Thymus (tissue), 11 donors: ENCODE measurements at regions not wholly inside any gene's neighbourhood (a gene's known extent, or its start where the extent isn't known, plus 50 kb on each side); places are given as distances from the start of the nearest gene placed in this dataset.

Source experiments
- DNase-seq, 9 donors: peaks; one replicate each; pipeline ENCODE4 v3.0.0-alpha.2; 2013; ENCODE audit warnings: low spot score in 9 of 9, low read depth in 6 of 9, missing footprints in 1 of 9
- H3K27ac ChIP-seq, 2 donors: one replicate each; pipeline ENCODE4 v1.5.1; 2013; ENCODE audit warnings: control low read depth in 1 of 2, low read depth in 1 of 2, low read length in 1 of 2, mild to moderate bottlenecking in 1 of 2, moderate library complexity in 1 of 2
- H3K27me3 ChIP-seq, 2 donors: one replicate each; pipeline ENCODE4 v1.5.1; 2013; ENCODE audit warnings: low read length in 1 of 2; ENCODE audit not compliant: control insufficient read depth in 2 of 2, insufficient read depth in 1 of 2
- H3K36me3 ChIP-seq, 2 donors: one replicate each; pipeline ENCODE4 v1.5.1; 2013; ENCODE audit warnings: low read length in 1 of 2, mild to moderate bottlenecking in 1 of 2, moderate library complexity in 1 of 2; ENCODE audit not compliant: control insufficient read depth in 2 of 2, insufficient read depth in 2 of 2
- H3K4me1 ChIP-seq, 2 donors: one replicate each; pipeline ENCODE4 v1.5.1; 2013; ENCODE audit warnings: low read length in 2 of 2; ENCODE audit not compliant: control insufficient read depth in 2 of 2, insufficient read depth in 2 of 2
- H3K4me3 ChIP-seq, 2 donors: one replicate each; pipeline ENCODE4 v1.5.1; 2013; ENCODE audit warnings: low read length in 2 of 2, control low read depth in 1 of 2, mild to moderate bottlenecking in 1 of 2
- H3K9me3 ChIP-seq, 2 donors: one replicate each; pipeline ENCODE4 v1.5.1; 2013; ENCODE audit warnings: low read length in 1 of 2, mild to moderate bottlenecking in 1 of 2; ENCODE audit not compliant: control insufficient read depth in 2 of 2, insufficient read depth in 1 of 2
- WGBS: extraction: QIAGEN DNeasy Blood & Tissue Kit; methylation state at CpG from one replicate; pipeline ENCODE4 v1.1.7; 2013; 5-methylcytosine and 5-hydroxymethylcytosine counted together
- donor health status: healthy.

DNA sequence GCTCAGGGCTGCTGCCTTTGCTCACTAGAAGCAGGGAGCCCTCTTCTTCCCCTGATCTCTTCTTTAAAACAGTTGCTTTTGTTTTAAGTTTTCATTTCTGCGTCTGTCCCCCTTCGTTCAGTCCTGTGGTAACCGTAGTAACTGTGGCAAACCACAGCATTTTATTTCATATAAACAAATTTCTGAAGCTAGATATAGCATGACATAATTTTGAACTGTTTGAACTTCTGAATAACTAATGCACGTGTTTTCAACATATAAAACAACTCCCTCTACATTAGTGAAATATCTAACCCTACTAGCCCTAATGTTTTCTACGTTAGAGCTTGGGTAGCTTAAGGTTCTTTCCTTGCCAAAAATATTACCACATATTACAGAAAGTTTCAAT is 104.6 kb downstream of the DISP1 start:
- 20% methylated on average over 5 of the region's 5 CpGs for WGBS
- H3K4me1 ChIP-seq, result no peaks in the 10 kb centered on the region
- H3K4me3 ChIP-seq, result no peak overlapping the region
- no peaks in the 10 kb centered on the region for H3K27me3 ChIP-seq
- H3K9me3 ChIP-seq, result peaks cover 3 to 7% of the 10 kb centered on the region in 2 donors
- no peak for DNase-seq
- H3K36me3 ChIP-seq, result no peaks in the 10 kb centered on the region
- no peak overlapping the region for H3K27ac ChIP-seq

DNA sequence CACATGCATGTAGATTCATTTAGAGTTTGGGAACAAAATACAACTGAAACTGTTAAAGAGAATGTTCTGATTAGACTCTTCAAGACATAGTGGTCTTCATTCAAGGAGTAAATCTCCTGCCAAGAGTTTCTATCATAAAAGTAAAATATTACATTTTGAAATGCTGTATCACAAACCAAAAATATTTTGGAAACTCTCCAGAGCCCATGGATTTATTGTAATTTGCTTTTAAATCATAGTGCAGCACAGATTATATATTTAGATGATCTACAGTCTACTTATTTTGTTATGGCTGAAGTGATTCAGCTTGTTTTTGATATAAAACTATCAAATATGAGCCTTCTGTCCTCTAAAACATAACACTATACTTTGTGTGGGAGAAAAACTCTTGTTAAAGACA is 105.3 kb downstream of the DISP1 start:
- Histone ChIP-seq H3K9me3 (peaks cover 3 to 7% of the 10 kb centered on the region in 2 donors), H3K4me3 (no peak overlapping the region)
- no peak for DNase-seq

DNA sequence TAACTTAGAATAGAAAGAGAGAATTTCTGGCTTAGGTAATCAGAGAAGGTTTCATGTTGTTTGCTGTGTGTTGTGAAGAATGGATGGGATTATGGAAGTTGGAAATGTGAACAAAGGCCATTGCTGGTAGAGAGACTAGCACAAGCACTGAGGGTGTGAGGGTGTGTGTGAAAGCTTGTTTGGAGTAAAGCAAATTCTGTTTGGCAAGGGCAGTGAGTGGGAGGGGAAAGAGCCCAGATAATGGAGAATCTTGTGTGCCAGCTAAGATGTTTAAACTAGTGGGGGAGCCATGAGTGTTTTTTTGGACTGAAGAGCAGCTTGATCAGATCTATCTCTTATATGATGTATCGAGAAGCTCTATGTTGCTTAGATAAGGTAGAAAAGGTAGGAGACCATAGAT is 107.1 kb downstream of the DISP1 start:
- WGBS, result 100% methylated on average over 1 of the region's 1 CpG
- no peak for DNase-seq

More for the DNA sequence above, 105.3 kb downstream of the DISP1 start:
- H3K27ac ChIP-seq, result no peak overlapping the region
- H3K36me3 ChIP-seq, result no peaks in the 10 kb centered on the region
- H3K4me1 ChIP-seq, result no peaks in the 10 kb centered on the region
- no peaks in the 10 kb centered on the region for H3K27me3 ChIP-seq

DNA sequence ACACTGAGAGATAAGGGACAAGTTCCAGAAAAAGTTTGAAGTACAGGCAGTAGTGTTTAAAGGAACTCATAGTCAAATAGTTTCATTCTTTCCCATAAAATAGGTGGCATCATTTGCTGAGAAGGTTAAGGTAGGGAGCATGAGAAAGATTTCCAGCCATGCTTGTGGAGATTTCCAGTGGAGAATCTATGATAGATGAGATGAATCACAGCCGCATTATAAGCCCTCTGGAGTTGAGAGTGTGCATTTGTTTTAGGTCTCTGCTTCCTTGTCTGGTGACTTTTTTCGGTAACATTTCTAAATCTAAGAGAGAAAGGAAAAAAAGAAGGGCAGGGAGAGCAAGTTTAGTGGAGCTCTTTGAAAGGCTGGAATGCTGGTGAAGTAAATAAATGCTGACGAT is 108.7 kb downstream of the DISP1 start:
- H3K4me1 ChIP-seq, result no peaks in the 10 kb centered on the region
- WGBS, result 97% methylated on average over 3 of the region's 3 CpGs

More for the DNA sequence above, 107.1 kb downstream of the DISP1 start:
- Histone ChIP-seq H3K27me3 (no peaks in the 10 kb centered on the region), H3K36me3 (no peaks in the 10 kb centered on the region), H3K9me3 (peaks cover 2 to 3% of the 10 kb centered on the region in 2 donors), H3K27ac (no peak overlapping the region), H3K4me3 (no peak overlapping the region), H3K4me1 (no peaks in the 10 kb centered on the region)

DNA sequence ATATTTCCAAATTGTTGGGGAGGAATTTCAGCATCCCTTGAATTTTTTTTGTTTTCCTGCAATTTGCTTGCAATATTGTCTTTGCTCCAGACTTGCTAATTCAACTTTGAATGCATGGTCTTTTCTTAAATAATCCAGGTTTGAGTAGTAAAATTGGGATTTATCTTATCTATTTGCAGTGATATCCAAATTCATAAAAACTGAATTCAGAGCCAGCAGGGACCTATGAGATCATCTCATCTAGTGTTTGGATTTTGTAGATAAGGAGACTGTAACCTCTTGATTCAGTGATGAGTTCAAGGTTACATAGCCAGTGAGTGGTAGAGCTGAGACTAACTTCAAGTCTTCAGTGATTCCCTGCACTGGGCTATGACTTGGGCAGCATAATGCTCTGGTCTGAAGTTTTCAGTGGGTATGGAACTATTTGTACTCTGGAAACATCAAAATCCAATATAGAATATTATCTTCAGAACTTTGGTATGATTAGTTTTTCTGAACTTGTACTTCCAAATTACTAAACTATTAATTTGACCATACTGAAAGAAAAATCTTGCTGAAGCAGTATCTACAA is 109.4 kb downstream of the DISP1 start:
- Histone ChIP-seq H3K27ac (no peak overlapping the region), H3K4me3 (no peak overlapping the region), H3K4me1 (no peaks in the 10 kb centered on the region), H3K27me3 (no peaks in the 10 kb centered on the region), H3K9me3 (no peaks in the 10 kb centered on the region), H3K36me3 (no peaks in the 10 kb centered on the region)
- no peak for DNase-seq

More for the DNA sequence above, 108.7 kb downstream of the DISP1 start:
- Histone ChIP-seq H3K36me3 (no peaks in the 10 kb centered on the region), H3K9me3 (no peaks in the 10 kb centered on the region), H3K27me3 (no peaks in the 10 kb centered on the region), H3K4me3 (no peak overlapping the region), H3K27ac (no peak overlapping the region)
- DNase-seq, result no peak

DNA sequence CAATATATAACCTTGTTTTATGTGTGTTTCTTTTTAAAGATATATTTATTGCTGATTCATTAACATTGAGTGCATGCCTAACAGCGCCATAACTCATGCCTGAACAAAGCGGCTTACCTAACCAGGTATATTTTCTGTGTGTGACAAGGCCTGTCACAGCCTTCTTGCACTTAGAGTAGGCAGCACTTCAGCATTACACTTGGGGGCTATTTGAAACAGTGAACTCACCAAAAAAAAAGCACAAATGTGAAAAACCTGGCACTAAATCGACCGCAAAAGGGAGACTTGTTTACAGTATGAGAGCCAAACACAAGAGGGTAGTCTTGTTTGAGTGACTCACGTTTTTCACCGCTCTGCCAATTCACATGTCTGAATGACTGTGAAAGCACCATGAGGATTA is 111.7 kb downstream of the DISP1 start:
- no peaks in the 10 kb centered on the region for H3K36me3 ChIP-seq
- no peak for DNase-seq
- no peaks in the 10 kb centered on the region for H3K27me3 ChIP-seq
- WGBS, result 94% methylated on average over 6 of the region's 6 CpGs
- H3K27ac ChIP-seq, result no peak overlapping the region
- H3K4me3 ChIP-seq, result no peak overlapping the region
- H3K9me3 ChIP-seq, result no peaks in the 10 kb centered on the region
- H3K4me1 ChIP-seq, result no peaks in the 10 kb centered on the region

DNA sequence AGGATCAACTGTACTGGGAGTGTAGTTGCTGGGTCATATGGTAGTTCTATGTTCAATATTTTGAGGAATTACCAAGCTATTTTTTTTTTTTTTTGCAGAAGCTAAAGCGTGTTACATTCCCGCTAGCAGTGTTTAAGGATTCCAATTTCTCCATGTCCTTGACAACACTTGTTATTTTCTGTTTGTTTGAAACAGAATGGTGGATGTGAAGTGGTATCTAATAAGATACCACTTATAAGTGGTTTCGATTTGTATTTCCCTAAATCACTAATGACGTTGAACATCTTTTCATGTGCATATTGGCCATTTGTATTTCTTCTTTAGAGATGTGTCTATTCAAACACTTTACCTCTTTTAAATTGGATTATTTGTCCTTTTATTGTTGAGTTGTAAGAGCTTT is 112.2 kb downstream of the DISP1 start:
- H3K27me3 ChIP-seq, result no peaks in the 10 kb centered on the region
- no peaks in the 10 kb centered on the region for H3K9me3 ChIP-seq
- no peak overlapping the region for H3K27ac ChIP-seq
- no peak for DNase-seq
- 98% methylated on average over 4 of the region's 4 CpGs for WGBS
- no peaks in the 10 kb centered on the region for H3K4me1 ChIP-seq
- no peaks in the 10 kb centered on the region for H3K36me3 ChIP-seq
- no peak overlapping the region for H3K4me3 ChIP-seq

DNA sequence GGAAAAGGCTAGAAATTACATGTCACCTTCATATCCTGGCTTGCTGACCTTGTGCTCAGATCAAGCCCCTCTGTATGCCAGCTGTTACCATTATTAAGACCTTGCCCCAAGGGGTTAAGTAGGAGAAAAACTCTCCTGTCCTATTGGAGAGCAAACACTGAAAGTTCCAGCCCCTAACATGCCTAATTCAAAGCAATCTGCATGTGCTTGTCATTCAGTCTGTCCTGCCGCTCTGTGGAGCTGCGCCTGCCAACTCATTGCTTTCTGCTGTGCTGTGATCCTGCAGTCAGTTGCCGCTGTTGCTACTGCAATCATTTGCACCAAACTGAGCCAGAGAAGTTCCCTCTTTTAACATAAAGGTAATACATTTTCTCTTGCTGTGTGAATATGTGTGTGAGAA is 113.4 kb downstream of the DISP1 start:
- WGBS, result 96% methylated on average over 3 of the region's 3 CpGs
- DNase-seq, result no peak
- no peaks in the 10 kb centered on the region for H3K4me1 ChIP-seq

DNA sequence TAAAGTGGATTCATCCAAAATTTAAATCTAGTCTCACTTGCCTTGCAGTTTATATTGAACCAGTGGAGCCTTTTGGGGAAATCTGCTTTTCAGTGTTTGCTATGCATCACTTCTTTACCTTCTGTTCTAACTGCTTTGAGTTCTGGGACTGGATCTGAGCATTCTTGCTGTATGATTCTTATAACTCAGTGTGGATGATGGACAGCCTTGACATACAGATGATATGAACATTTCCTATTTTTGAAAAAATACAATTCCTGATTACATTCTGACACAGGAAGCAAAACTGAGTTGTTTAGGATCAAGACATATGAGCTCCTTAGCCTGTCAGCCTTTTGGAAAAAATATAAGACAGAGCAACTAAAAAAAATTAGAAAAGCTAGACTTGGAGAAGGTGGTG is 115.2 kb downstream of the DISP1 start:
- no peak overlapping the region for H3K27ac ChIP-seq
- H3K36me3 ChIP-seq, result no peaks in the 10 kb centered on the region
- H3K4me1 ChIP-seq, result no peaks in the 10 kb centered on the region
- H3K4me3 ChIP-seq, result no peak overlapping the region
- no peaks in the 10 kb centered on the region for H3K9me3 ChIP-seq
- no peaks in the 10 kb centered on the region for H3K27me3 ChIP-seq
- no peak for DNase-seq

More for the DNA sequence above, 113.4 kb downstream of the DISP1 start:
- H3K9me3 ChIP-seq, result no peaks in the 10 kb centered on the region
- H3K36me3 ChIP-seq, result no peaks in the 10 kb centered on the region
- no peak overlapping the region for H3K27ac ChIP-seq
- no peaks in the 10 kb centered on the region for H3K27me3 ChIP-seq
- H3K4me3 ChIP-seq, result no peak overlapping the region

DNA sequence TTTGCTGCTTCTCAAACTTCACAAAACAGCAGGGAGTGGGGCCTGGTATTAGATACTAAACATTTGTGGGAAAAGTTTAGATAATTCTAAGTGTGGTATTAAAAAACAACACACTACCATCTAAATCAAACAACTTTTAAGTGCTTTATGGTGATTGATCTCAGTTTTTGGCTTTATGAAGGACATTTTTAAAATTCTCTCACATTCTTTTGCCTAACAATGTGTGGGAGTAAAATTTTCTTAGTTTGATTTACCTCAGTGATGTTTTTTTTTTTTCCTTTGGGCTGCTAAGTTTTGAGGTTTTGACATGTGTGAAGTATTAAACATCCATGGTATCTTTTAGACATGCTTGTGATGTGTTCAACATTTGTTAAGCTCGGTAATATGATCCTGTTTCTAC is 116.2 kb downstream of the DISP1 start:
- 95% methylated on average over 1 of the region's 1 CpG for WGBS
- Histone ChIP-seq H3K36me3 (no peaks in the 10 kb centered on the region), H3K9me3 (no peaks in the 10 kb centered on the region), H3K27ac (no peak overlapping the region), H3K4me1 (no peaks in the 10 kb centered on the region), H3K27me3 (no peaks in the 10 kb centered on the region), H3K4me3 (no peak overlapping the region)
- no peak for DNase-seq
